B cell (primary cell): ENCODE measurements at regions not wholly inside any gene's neighbourhood (a gene's known extent, or its start where the extent isn't known, plus 50 kb on each side); places are given as distances from the start of the nearest gene placed in this dataset.

Source experiments
- ATAC-seq: fragments of 200-7000 bp; cut with Tn5 transposase; one replicate; pipeline ENCODE4 v1.10.0; 2021; ENCODE audit warnings: low read depth, mild to moderate bottlenecking, moderate number of reproducible peaks, moderate library complexity
- CTCF ChIA-PET: fragments of 350-600 bp; sonication (Branson Sonifier 250); formaldehyde crosslinking; loops from one replicate; lab custom pipeline; 2021; ENCODE audit warnings: antibody characterized with exemption, inconsistent platforms; lab: Charles Lee
- POLR2A ChIA-PET: fragments of 350-600 bp; sonication (Branson Sonifier 250); formaldehyde crosslinking; loops from one replicate; lab custom pipeline; 2021; ENCODE audit warnings: antibody characterized with exemption; lab: Charles Lee
- DNase-seq: peaks from one replicate; pipeline ENCODE4 v3.0.0; 2013
- H2AFZ ChIP-seq: 2 replicates; pipeline ENCODE4 v1.6.1; 2012; ENCODE audit warnings: mild to moderate bottlenecking, low read depth, low read length; ENCODE audit not compliant: insufficient read depth, poor library complexity, severe bottlenecking
- H3K27ac ChIP-seq, 2 donors: 1 replicate in 1 of 2; 2 replicates in 1 of 2; pipeline ENCODE4 v1.5.1; 2012 to 2013; ENCODE audit warnings: low read length in 2 of 2, mild to moderate bottlenecking in 2 of 2, moderate library complexity in 1 of 2
- H3K27me3 ChIP-seq, 4 experiments: fragments of 200-600 bp in 1 of 4; sonication (generic) in 1 of 4; replicated peaks in 1 of 4; 1 replicate in 2 of 4; 2 replicates in 2 of 4; pipeline versions ENCODE4 v1.6.1 to v1.7.0; 2013 to 2016; ENCODE audit warnings: low read length in 3 of 4, mild to moderate bottlenecking in 2 of 4, mixed read lengths in 1 of 4, moderate library complexity in 1 of 4; ENCODE audit not compliant: insufficient read depth in 4 of 4, control insufficient read depth in 3 of 4; ENCODE audit errors: control extremely low read depth in 1 of 4
- H3K36me3 ChIP-seq, 2 experiments: replicated peaks in 1 of 2; 1 replicate in 1 of 2; 2 replicates in 1 of 2; pipeline versions ENCODE4 v1.6.1 to v1.7.1; 2013; ENCODE audit warnings: low read length in 1 of 2; ENCODE audit not compliant: insufficient read depth in 2 of 2, control insufficient read depth in 1 of 2; ENCODE audit errors: control extremely low read depth in 1 of 2, extremely low read depth in 1 of 2
- H3K4me1 ChIP-seq, 2 donors: fragments of 200-600 bp in 1 of 2; sonication (generic) in 1 of 2; 1 replicate in 1 of 2; 2 replicates in 1 of 2; pipeline versions ENCODE4 v1.5.1 to v1.6.1; 2013 to 2017; ENCODE audit warnings: low read length in 2 of 2; ENCODE audit not compliant: control insufficient read depth in 2 of 2, insufficient read depth in 2 of 2
- H3K4me2 ChIP-seq: replicated peaks from 2 replicates; pipeline ENCODE3; 2012; ENCODE audit warnings: mild to moderate bottlenecking, low read depth, low read length; ENCODE audit not compliant: poor library complexity, severe bottlenecking
- H3K4me3 ChIP-seq, 5 experiments: fragments of 200-600 bp in 1 of 5; sonication (generic) in 1 of 5; 1 replicate in 3 of 5; 2 replicates in 2 of 5; pipeline versions ENCODE4 v1.5.1 to v1.7.0; 2011 to 2016; ENCODE audit warnings: low read length in 4 of 5, mild to moderate bottlenecking in 4 of 5, low read depth in 2 of 5, control low read depth in 1 of 5, moderate library complexity in 1 of 5; ENCODE audit not compliant: insufficient read depth in 1 of 5; ENCODE audit errors: control extremely low read depth in 1 of 5, extremely low read depth in 1 of 5
- H3K79me2 ChIP-seq: fragments of 200-600 bp; sonication (generic); one replicate; pipeline ENCODE4 v1.6.0; 2016; ENCODE audit warnings: low read length; ENCODE audit not compliant: control insufficient read depth, insufficient read depth
- H3K9ac ChIP-seq: fragments of 200-600 bp; sonication (generic); 2 replicates; pipeline ENCODE4 v1.6.1; 2017; ENCODE audit warnings: mild to moderate bottlenecking, low read length, moderate library complexity
- H3K9me3 ChIP-seq, 3 donors: one replicate each; pipeline versions ENCODE4 v1.6.1 to v1.7.1; 2013; ENCODE audit warnings: low read length in 2 of 3; ENCODE audit not compliant: control insufficient read depth in 2 of 3, insufficient read depth in 1 of 3; ENCODE audit errors: control extremely low read depth in 1 of 3
- H4K20me1 ChIP-seq: 2 replicates; pipeline ENCODE4 v1.6.0; 2012; ENCODE audit warnings: mild to moderate bottlenecking, low read length; ENCODE audit not compliant: insufficient read depth, control insufficient read depth, poor library complexity, severe bottlenecking
- H3K27ac Mint-ChIP-seq: one replicate; pipeline ENCODE4 v1.8.0; 2021; ENCODE audit warnings: mixed read lengths
- H3K27me3 Mint-ChIP-seq: one replicate; pipeline ENCODE4 v1.8.0; 2021; ENCODE audit warnings: mixed read lengths
- H3K4me1 Mint-ChIP-seq: one replicate; pipeline ENCODE4 v1.8.0; 2021; ENCODE audit warnings: mixed read lengths
- H3K4me3 Mint-ChIP-seq: one replicate; pipeline ENCODE4 v1.8.0; 2021; ENCODE audit warnings: mixed read lengths
- H3K9me3 Mint-ChIP-seq: one replicate; pipeline ENCODE4 v1.8.0; 2022; ENCODE audit warnings: mixed read lengths; ENCODE audit not compliant: insufficient read depth
- EZH2 ChIP-seq: IDR thresholded peaks from 2 replicates; pipeline ENCODE4 v1.6.1; 2012; ENCODE audit warnings: borderline replicate concordance, low read depth, mild to moderate bottlenecking, moderate library complexity, low read length; ENCODE audit not compliant: insufficient read depth, poor library complexity, severe bottlenecking
- WGBS: methylation state at CpG from one replicate; pipeline ENCODE4 v1.1.5; 2013; ENCODE audit warnings: missing lambda C conversion rate; ENCODE audit not compliant: insufficient coverage; 5-methylcytosine and 5-hydroxymethylcytosine counted together
- intact Hi-C: fragments of 100-400 bp; cut with micrococcal nuclease; formaldehyde crosslinking; loops from one replicate; pipeline ENCODE4 v1.10.0; 2022
- TF ChIP-seq, protein P1 (sequence below): fragments of 200-600 bp; IDR thresholded peaks from one replicate; pipeline ENCODE4 v1.8.0; 2022; ENCODE audit warnings: antibody characterized with exemption, mild to moderate bottlenecking

DNA sequence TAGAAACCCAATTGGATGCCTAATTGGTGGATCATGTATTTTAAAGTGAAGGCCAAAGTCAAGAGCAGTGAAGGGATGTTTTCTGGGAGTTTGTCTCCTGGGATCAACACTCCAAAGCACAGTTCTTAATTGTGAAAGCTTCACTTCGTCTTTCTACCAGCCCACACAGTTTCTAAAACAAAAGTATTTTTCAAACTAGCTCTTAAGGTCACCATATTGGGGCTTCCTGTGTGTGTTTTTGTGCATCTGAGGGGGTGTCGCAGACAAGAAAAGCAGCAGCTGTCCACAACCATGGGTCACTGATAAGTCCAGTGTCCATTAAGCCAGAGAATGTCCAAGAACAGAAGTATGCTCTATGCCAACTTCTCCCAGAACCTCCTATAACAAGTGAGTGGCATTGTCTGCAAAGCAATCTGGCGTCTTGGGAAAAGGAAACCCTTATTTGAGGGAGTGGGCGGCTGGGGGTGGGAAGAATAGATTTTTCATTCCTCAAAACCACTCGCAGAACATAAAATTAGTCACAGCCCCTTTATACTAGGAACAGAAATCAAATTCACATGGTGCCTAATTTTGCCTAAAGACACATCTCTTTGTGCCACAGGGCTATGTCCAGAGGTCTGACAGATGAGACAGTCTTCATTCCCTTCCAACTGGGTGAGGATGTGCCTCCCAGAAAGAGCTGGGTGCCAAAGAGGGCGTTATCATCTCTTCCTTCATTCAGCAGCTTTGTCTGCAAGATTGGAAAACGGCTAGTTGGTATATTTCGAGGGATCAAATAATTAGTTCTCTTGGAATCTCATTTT lies 610.4 kb downstream of the BCOR start:
- H3K4me3 Mint-ChIP-seq, result no peak overlapping the region
- no CpG with 5 or more reads among the region's 8 CpGs for WGBS
- H3K27me3 Mint-ChIP-seq, result no peaks in the 10 kb centered on the region
- Histone ChIP-seq H4K20me1 (no peaks in the 10 kb centered on the region), H3K9me3 (peaks cover 0 to 9% (median 0%) of the 10 kb centered on the region in 3 donors), H3K9ac (no peak overlapping the region), H3K27ac (no peak overlapping the region), H3K79me2 (no peaks in the 10 kb centered on the region), H3K4me2 (no peak overlapping the region), H3K27me3 (no peaks in the 10 kb centered on the region), H3K4me3 (no peak overlapping the region), H2AFZ (no peak overlapping the region), H3K4me1 (peaks cover 21 to 29% of the 10 kb centered on the region in 2 donors), H3K36me3 (no peaks in the 10 kb centered on the region)
- peaks cover 24% of the 10 kb centered on the region for H3K4me1 Mint-ChIP-seq
- TF ChIP-seq, protein P1, sequence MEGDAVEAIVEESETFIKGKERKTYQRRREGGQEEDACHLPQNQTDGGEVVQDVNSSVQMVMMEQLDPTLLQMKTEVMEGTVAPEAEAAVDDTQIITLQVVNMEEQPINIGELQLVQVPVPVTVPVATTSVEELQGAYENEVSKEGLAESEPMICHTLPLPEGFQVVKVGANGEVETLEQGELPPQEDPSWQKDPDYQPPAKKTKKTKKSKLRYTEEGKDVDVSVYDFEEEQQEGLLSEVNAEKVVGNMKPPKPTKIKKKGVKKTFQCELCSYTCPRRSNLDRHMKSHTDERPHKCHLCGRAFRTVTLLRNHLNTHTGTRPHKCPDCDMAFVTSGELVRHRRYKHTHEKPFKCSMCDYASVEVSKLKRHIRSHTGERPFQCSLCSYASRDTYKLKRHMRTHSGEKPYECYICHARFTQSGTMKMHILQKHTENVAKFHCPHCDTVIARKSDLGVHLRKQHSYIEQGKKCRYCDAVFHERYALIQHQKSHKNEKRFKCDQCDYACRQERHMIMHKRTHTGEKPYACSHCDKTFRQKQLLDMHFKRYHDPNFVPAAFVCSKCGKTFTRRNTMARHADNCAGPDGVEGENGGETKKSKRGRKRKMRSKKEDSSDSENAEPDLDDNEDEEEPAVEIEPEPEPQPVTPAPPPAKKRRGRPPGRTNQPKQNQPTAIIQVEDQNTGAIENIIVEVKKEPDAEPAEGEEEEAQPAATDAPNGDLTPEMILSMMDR, result no peak
- no peak for TF ChIP-seq EZH2
- H3K27ac Mint-ChIP-seq, result no peak overlapping the region
- ATAC-seq, result no peak
- intact Hi-C loops, result no loop called here
- POLR2A ChIA-PET, result no interaction called here
- H3K9me3 Mint-ChIP-seq, result no peaks in the 10 kb centered on the region
- no peak for DNase-seq
- CTCF ChIA-PET, result no interaction called here

DNA sequence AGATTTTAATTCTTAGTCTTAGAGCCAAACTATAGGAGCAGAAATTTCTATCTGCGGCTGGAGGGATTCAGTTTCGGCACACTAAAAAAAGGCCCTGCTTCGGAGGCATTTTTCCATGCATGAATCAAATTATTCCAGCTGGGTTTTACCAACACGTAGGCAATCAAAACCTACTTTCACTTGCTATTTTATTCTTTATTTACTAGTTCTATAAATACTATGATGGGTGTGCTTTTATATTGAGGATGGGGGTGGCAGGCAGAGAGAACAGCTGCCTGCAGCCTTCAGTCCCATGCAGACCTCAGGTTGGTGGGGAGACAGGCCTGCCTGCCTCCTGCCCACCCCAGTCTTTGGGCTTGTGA lies 609.8 kb downstream of the BCOR start:
- Histone ChIP-seq H3K9ac (no peak overlapping the region), H3K36me3 (no peaks in the 10 kb centered on the region), H3K27ac (no peak overlapping the region), H3K4me2 (no peak overlapping the region), H3K27me3 (no peaks in the 10 kb centered on the region), H4K20me1 (no peaks in the 10 kb centered on the region), H3K9me3 (peaks cover 0 to 9% (median 0%) of the 10 kb centered on the region in 3 donors), H2AFZ (no peak overlapping the region), H3K79me2 (no peaks in the 10 kb centered on the region), H3K4me3 (no peak overlapping the region), H3K4me1 (peaks cover 27 to 35% of the 10 kb centered on the region in 2 donors)
- CTCF ChIA-PET, result no interaction called here
- TF ChIP-seq, protein P1, result no peak
- no peak for TF ChIP-seq EZH2
- Mint-ChIP-seq H3K9me3 (no peaks in the 10 kb centered on the region), H3K4me1 (peaks cover 30% of the 10 kb centered on the region), H3K27me3 (no peaks in the 10 kb centered on the region), H3K4me3 (no peak overlapping the region), H3K27ac (no peak overlapping the region)
- intact Hi-C loops, result no loop called here
- ATAC-seq (no peak), DNase-seq (no peak)
- no CpG with 5 or more reads among the region's 4 CpGs for WGBS
- POLR2A ChIA-PET, result no interaction called here
